GM18873 (cell line): ENCODE measurements at regions not wholly inside any gene's neighbourhood (a gene's known extent, or its start where the extent isn't known, plus 50 kb on each side); places are given as distances from the start of the nearest gene placed in this dataset.

ENCODE experiments used
- ATAC-seq: cut with Tn5 transposase; IDR thresholded peaks from one replicate; pipeline ENCODE4 v1.9.1; 2021; ENCODE audit warnings: mild to moderate bottlenecking, moderate library complexity, moderate number of reproducible peaks; ENCODE audit not compliant: unreplicated experiment, low FRiP score

DNA sequence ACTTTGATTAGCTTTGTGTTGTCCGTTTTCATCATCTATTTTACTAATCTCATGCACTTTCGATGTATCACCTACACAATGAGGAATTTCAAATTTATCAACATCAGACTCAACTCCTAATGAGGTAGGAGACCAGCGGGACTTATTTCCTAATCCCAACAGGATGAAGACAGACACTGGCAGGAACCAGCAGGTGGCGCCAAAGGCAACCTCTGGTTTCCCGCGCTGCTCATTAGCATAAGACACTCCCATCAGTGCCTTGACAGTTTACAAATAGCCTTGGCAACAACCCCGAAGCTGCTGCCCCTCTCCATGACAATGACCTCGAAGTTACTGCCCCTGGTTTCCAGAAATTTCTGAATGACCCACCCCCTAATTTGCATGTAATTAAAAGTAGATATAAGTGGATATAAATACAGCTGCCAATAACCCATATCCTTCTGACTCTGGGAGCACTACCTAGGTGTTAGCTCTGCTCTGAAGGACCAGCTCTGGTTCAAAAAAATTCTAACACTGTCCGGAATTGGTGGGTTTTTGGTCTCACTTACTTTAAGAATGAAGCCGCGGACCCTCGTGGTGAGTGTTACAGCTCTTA is 974.8 kb downstream of the ADGRL2 start:
- ATAC-seq: no peak

DNA sequence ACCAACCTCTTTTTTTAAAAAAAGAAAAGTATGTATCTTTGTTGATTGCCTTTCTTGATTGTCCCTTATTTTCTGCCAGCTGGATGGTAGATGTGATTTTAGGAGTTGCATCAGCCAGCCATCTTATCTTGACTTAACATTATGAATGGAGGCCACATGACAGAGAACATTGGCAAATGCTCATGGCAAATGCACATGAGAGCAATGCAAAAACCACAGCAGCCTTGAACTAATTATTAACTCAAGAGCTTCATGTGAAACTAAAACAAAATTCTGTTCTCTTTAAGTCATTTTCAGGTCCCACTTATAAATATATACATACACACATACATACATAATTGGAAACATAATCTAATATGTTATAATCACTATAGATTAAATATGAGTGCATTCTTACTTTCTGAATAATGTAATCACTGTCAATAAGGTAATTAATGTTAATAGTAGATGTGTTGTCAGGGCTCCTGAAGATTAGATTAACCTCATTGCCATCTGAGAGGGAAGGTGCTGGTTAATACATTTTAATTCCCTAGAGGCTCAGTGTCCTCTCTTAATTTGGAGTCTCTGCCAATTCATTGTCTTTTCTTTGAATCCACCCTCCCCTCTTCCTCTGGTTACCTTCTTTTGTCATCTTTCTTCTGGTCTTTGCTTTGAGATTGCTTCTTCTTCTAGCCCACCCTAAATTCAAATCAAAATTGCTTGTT is 962.2 kb downstream of the ADGRL2 start:
- ATAC-seq: peak; percentile 64

DNA sequence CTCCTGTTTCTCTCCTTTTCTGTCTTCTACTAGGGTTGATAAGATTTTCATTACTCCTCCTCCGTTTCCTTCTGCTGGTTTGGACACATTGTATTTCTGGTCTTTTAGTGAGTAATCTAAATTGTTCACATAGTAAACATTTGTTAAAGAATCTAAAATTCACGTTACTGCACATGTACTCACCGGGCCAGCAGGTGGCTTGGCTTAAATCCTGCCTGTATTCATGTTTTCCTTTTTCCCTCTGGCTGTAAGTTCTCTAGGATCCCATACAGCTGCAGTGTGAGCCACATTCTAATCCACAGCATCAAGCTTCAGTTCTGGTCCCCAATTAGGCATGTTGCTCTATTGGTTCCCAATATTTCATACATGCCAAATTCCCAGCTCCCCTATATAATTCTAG is 958.3 kb downstream of the ADGRL2 start:
- no peak for ATAC-seq

DNA sequence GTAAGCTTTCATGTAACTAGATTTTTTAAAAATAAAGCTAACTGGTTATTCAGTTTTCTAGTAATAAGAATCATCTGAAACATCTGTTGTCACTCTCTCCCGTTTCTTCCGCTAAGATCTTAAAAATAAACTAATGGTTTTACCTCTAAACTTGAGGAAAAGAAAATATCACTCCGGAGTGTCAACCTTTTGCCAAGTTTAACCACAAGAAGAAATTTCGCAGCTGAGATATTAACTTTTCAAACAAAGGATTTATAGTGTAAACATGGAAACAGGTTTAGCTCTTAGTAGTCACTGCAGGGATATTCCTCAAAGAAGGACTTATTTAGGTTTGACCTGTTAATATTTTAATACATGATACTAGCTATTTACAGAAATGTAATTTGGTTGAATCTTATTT is 954.9 kb downstream of the ADGRL2 start:
- ATAC-seq: no peak

DNA sequence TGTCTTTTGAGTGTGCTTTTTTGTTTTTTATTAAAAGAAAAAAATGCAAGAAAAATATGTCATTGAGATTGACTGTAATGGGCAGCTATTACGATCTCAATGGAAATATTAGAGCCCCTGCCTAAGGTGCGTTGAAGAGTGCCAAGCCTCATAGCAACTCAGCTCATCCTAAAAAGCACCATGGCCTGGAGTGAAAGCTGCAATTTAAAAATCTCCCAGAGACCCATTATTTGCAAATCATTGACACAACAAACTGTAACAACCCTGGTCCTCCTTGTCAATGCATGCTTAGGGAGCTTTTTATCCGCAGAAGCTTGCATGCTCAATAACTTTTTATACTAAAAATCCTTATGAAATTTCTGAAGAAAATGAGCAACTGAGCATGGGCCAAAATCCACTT is 954.5 kb downstream of the ADGRL2 start:
- no peak for ATAC-seq

DNA sequence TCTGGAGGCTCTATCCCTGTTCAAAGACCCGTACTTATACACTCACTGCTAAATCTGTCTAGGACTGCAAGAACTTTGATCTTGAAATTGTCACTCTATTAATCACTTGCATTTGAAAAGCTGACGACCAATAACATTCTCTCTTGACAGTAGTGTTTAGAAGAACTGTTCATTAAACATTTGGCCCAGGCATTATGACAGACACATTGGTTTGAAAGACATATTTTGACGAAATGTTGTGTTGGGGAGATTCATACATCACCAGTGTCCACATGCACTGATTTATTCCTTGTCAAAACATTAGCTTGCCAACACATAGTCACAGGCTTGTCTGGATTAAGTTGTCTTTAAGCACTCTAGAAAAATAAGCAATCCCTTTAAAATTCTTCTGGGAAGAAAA is 951.3 kb downstream of the ADGRL2 start:
- ATAC-seq: no peak

DNA sequence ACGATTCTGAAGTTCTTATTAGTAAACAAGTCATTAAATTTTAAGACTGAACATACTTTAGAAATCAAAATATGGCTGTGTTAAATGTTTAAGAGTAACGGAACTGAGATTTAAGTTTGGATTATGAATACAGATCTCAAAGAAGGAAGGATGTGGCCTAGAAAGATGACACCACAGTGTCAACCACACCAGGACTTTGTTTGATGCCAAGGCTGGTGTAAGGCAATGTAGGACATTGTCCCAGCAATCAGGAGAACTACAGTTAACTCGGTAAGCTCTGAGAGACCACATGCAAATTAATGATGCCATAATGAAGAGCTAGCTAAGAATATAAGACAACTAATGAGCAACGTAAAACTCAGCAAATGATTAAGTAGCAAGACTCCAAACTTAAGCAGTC is 932.9 kb downstream of the ADGRL2 start:
- no peak for ATAC-seq

DNA sequence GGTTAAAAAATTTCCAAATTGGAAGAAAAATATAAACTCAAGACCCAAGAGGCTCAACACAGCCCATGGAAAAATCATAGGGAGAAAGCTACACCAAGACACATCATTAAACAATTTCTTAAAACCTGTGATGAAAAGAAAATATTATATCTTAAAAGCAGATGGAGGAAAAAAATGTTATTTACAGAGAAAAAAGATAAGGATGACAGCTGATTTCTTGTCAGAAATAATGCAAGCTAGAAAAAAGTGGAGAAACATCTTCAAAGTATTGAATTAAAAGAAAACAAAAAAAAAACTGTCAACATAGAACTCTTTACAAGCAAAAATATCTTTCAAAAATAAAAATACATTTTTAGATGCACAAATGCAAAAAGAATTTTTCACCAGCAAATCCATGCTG is 930.5 kb downstream of the ADGRL2 start:
- ATAC-seq: no peak

DNA sequence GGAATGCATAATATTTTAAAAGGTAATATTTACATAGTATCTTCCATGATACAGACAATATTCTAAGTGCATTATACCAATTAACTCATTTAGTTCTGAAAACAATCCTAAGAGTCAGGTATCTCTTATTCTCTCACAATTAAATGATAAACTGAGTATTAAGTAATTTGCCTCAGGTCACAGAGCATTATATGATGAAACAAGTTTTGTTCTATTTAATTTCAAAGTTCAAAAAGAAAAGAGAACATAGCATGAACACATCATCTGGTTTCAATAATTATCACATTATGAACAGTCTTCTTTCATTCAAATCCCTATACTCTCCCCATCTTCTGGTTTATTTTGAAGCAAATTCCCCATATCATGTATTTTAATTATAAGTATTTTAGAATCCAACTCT is 927.5 kb downstream of the ADGRL2 start:
- no peak for ATAC-seq

DNA sequence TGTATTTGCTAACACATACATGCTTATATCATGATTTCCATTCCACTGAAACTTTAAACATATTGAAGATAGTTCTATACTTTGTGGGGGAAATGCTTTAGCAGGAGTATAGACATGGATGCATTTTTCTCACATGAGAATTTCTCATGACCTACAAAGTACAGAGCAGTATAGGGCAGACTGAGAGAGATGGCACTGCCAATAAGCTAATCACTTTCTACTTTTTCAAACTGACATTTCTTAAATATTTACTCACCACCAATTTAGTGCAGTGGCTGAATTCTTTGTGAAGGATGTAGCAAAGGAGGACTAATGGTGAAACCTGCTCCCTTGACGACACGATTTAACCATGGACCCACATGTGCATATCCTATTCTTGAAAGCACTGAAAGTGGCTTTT is 923.5 kb downstream of the ADGRL2 start:
- no peak for ATAC-seq

DNA sequence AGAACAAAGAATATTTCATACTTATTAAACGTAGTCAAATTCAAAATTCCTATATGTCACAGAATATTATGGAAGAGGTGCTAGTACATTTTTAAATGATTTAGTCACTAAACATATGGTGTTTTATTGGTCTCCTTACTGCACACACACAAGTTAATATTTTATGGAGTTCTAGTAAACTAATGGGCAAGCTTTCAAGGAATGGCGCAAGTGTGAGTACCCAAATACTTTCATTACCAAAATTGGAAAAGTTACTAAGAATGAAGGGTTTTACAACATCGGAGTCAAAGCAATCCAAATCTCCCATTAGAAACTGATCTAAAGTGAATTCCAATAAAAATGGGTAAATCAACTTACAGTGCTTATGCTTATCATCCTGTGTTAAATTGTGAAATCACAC is 921.9 kb downstream of the ADGRL2 start:
- ATAC-seq: no peak

DNA sequence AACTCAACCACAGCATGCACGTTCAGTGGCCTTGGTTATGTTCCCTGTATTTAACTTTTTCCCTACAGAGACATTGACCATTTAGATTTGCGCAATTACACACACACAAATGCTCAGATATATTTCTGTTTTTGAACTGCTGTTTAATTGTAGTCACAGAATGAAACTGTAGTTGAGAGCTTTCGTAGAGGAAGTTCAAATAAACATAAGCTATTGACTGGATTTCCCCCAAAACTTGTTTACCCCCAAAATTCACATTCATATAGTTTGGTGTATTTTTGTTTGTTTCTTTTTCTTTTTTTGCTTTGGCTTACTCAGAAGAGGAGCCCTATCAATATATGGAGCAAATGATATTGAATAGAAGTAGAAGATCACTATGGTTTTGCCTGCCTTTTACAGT is 921.0 kb downstream of the ADGRL2 start:
- no peak for ATAC-seq

DNA sequence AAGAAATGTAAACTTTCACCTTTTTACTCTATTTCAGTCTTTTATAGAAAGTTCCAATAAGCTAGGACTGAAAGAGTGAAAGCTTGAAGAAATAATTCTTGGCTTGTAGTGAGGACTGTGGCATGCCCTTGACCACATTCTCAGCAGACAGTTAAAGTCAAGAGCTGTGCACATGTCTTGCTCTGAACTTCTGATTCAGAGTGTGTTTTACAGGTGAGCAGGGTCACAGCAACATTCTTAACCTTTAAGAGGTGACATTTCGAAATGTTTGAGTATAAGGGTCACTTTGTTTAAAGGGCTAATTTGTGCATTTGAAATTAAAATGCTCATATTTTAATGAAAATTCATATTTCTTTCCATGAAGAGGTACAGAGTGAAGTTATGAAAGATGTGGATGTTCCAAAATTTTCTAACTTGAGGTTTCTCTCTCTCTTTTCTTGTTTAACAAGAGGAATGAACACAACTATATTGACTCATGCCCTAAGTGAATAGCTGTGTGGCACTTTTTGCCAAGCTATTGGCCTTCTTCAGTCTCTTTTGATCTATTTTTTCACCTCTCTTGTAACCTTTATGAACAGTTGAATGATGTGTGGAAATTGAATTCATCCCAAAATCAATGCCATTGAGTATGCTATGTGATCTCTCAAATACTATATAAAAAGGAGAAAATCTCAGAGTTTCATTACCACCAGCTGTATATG is 918.1 kb downstream of the ADGRL2 start:
- ATAC-seq: no peak

DNA sequence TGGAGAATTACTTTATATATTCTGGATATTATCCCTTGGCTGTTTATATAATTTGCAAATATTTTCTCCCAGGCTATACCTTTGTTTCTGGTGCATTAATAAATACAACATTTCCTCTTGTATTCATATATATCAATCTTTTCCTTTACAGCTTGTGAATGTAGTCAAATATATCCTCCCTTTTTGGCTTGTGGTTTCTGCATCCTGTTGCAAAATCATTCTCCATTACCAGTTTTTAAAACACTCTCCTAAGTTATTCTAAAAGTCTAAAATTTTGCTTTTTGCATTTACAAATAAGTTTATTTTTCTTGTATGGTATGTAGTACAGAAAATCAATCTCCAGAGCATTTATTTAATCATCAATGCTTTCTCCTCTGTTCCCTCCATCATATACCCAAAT is 909.4 kb downstream of the ADGRL2 start:
- no peak for ATAC-seq

DNA sequence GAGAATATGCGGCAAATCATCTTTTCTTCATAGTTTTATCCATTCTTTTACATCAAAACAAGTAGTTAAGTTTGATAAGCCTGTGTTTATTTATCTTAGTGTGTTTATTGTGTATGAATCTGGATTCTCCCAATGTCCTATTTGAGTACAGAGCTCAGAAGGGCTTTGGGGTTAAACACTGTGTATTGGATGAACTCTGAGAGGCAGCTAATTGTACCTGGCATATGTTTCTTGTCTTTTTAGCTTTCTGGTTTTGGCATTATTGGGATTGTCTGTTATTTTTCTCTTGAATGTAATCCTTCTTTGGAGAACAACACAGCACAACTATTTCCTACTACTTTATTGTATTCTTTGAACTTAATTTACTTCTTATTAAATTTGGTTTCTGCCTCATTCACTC is 906.9 kb downstream of the ADGRL2 start:
- no peak for ATAC-seq

DNA sequence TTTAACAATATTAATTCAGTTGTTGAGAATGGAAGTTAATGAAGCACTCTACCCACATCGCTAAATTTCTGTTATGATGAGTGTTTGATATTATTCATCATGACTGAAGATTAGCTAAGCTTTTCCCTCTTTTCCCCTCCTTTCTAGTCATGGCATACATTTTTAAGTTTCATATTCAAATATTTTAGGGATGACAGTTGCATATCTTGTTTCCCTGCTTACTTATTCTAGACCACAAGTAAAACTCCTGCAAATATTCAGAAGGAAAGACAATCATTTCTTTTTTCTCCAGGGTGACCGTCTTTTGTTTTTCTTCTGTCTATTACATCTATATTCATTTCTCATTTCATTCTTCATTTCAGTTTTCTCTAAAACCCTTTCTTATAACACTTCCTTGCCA is 906.0 kb downstream of the ADGRL2 start:
- ATAC-seq: no peak

DNA sequence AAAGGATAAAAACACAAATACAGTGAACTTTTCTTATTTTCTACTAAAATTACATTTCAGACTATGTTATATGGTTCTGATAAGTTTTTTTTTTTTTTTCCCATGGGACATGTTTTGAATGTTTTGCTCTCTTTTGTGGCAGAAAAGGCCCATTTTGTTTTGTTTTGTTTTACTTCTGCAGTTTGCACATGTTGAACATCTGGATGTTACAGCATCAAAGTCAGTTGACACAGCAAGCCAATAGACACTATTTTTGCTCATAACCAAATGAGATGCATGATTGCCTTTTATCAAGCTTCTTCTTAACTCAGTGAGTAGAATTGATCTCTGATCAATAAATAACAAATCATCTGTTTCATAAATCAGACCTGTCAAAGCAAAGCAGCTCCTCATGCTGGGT is 904.2 kb downstream of the ADGRL2 start:
- no peak for ATAC-seq

DNA sequence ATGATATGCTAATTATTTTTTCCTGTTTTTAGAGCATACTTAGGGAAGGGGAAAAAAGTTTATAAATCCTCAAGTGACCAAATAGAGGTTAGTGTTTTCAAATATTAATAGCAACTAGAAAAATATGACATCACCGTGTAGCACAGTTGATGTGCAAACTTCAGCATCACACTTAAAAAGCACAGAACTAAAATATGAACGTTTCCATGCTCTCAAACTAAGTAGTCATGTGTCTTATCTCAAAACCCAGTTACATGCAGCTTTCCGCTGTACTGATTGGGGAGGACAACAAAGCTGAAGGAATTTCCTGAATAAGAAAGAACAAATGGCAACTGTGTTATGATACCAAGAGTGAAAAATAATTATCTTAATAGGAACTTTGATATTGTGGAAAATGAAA is 903.7 kb downstream of the ADGRL2 start:
- no peak for ATAC-seq

DNA sequence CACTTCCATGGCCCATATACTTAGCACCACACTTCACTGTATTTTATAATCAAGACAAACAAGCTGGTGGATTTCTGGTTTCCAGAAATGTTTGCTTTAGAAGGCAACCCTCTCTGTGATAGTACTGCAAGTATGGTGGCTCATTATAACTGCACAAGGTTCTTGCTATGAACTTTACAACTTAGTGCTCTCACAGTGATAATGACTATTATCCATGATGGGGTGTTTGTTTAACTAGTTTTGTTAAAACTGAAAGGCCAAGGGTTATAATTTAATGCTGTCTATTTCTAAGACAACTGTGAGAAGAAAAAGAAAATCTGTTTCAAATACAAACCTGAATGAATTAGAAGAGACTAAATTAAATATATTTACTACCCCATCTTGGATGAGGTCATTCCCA is 903.2 kb downstream of the ADGRL2 start:
- no peak for ATAC-seq

DNA sequence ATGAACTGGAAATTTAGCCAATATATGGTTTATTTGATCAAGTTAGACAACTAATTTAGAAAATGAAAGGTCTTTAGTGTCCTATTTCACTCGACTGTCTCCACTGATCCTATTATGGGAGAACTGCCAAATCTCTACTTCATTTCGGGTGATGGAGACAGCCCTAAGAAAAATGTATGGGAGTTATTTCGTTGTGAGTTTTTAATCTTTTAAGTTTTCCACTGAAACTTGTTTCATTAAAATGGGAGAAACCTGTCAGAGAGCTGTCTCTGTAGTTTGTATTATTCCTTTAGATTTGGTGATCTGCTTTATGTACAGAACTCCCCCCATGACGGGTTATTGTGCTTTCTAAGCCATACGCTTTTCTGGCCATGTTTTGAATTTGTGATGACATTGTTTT is 899.7 kb downstream of the ADGRL2 start:
- no peak for ATAC-seq

DNA sequence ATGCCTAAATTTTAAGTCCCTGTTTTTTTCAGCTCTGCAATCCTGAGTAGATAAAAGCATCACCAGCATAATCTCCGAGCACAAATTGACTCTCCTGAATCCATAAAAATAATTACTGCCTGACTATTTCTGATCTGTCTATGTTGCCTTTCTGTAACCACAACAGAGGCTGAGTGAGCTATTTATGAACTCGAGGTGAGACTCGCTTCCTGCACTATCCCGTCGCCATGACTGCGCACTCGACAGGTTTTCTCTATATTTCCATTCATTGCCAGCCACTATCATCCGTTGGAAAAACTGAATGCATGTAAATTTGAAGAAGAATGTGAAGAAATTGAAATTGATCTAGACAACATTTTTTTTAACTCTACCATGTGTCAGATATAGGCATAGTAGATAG is 897.2 kb downstream of the ADGRL2 start:
- no peak for ATAC-seq

DNA sequence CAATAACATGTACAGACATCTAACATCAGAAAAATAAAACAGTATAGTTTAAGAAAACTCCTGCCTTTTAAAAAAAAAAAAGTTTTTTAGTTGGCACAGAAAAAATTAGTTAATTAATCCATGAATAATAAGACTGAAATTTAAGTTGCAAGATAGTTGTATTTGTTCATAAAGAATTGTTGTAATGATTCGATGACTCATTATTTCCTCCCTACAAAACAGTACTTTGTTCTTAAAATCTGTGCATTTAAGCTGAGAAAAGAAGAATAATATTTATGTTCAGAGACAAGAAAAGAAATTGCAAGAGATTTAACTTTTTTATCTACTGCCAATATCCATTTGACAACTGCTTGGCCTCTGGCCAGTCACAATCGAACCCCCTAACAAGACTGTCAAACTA is 894.7 kb downstream of the ADGRL2 start:
- no peak for ATAC-seq
